HG03565 (cell line): ENCODE measurements at regions not wholly inside any gene's neighbourhood (a gene's known extent, or its start where the extent isn't known, plus 50 kb on each side); places are given as distances from the start of the nearest gene placed in this dataset.
"Not testable (repeated sequence)": the region's sequence is repeated elsewhere in the genome, so short reads cannot be mapped to it uniquely, and the experiment has no call there.

ENCODE experiments used
- ATAC-seq: cut with Tn5 transposase; IDR thresholded peaks from one replicate; pipeline ENCODE4 v1.9.1; 2021; ENCODE audit warnings: mild to moderate bottlenecking, moderate library complexity; ENCODE audit not compliant: unreplicated experiment

DNA sequence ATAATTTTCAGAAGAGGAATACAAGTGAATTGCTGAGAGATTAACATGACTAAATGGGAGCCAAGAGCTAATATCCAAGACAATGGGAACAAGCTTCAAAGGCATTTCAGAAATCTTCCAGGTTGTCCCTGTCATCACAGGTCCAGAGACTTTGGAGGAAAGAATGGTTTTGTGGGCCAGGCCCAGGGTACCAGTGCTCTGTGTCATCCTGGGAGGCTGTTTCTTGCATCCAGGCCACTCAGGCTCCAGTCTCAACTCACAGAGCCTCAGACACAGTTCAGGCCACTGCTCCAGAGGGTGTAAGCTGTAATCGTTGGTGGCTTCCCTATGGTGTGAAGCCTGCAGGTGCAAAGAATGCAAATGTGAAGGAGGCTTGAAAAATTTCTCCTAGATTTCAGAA is 170.4 kb upstream of the NRG3 start:
- no peak for ATAC-seq

DNA sequence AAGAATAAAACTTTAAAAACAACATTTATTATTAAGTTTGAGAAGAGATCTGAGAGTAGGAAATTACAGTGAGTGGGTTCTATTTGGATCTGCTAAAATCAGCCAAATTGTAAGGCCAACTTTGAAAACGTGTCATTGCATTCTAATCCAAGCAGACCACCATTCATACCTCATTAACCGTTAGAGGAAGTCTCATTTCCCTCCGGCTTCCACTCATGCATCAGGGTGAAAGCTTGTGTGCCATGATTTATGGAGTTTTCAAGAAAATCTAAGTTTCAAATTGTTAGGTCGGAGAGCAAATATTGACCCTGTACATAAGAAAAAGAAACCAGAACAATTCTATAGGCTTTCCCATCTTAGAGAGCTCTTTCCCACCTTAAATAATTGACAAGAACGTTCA is 166.6 kb upstream of the NRG3 start:
- no peak for ATAC-seq

GRCh38 chr10:81708929-81709328 is 166.1 kb upstream of the NRG3 start:
- no peak for ATAC-seq

DNA sequence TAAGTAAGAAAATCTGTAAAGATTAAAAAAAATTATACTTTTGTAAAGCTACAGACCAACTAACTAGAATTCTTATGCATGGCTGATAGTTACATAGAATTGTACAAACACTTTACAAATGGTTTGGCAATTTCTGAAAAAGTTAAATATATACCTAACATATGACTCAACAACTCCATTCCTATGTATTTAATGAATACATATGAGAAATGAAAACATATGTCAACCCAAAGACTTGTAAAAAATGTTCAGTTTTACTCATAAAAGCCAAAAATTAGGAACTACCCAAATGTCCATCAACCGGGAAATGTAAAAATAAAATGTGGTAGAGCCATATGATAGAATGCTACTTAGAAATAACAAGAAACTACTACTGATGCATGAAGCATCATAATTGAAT is 152.6 kb upstream of the NRG3 start:
- no peak for ATAC-seq

- ATAC-seq = no peak
Observed at GRCh38 chr10:81724431-81724830, 150.6 kb upstream of the NRG3 start.

DNA sequence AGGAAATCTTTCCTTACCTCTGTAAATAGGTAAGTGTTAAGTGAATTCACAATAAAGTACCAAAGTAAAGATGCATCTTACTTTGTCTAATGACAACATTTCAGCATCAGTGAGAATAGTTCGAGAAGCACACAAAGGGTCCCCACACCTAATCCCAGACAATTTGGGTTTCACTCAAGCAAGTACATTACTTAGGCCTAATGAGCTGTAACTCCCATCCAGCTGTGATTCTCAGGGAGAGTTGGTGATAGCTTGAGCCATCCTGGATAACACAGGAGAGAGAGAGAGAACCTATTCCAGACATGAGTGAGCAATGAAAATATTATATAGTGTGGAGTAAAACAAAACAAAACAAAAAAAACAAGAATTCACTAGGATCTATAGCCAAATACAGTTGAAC is 149.1 kb upstream of the NRG3 start:
- ATAC-seq = no peak

- no peak for ATAC-seq
Observed at GRCh38 chr10:81728692-81729091, 146.3 kb upstream of the NRG3 start.

GRCh38 chr10:81730891-81731290 is 144.1 kb upstream of the NRG3 start:
- no peak for ATAC-seq

DNA sequence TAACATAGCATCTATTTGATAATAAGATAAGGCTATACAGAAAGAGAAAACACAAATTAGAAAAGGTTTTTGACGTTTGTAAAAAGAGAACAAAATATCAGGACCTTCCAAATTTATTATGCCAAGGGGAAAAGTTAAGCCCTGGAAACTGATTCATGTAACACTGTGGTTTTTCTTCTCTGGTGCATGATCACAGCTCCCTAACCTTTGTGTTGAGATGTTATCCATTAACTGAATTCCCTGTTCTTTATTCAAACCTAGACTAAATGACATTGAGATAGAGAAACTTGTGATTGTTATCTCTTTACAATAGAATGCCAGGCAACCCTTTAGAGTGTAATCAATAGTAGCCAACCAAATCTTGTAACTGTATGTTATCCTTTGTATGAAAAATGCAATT is 141.5 kb upstream of the NRG3 start:
- no peak for ATAC-seq

DNA sequence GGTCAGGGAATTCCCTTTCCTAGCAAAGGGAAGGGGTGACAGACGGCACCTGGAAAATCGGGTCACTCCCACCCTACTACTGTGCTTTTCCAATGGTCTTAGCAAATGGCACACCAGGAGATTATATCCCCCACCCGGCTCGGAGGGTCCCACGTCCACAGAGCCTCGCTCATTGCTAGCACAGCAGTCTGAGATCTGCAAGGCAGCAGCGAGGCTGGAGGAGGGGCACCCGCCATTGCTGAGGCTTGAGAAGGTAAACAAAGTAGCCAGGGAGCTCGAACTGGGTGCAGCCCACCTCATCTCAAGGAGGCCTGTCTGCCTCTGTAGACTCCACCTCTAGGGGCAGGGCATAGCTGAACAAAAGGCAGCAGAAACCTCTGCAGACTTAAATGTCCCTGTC is 139.8 kb upstream of the NRG3 start:
- ATAC-seq = not testable (repeated sequence)

GRCh38 chr10:81759111-81759510 is 115.9 kb upstream of the NRG3 start:
- no peak for ATAC-seq

DNA sequence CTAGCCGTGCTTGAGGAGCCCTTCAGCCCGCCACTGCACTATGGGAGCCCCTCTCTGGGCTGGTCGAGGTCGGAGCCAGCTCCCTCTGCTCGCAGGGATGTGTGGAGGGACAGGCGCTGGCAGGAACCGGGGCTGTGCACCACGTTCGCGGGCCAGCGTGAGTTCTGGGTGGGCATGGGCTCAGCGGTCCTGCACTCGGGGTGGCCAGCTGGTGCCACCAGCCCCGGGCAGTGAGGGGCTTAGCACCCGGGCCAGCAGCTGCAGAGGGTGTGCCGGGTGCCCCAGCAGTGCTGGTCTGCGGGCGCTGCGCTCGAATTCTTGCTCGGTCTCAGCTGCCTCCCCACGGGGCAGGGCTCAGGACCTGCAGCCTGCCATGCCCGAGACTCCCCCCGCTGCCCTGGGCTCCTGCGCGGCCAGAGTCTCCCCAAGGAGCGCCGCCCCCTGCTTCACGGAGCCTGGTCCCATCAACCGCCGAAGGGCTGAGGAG is 90.8 kb upstream of the NRG3 start:
- ATAC-seq = no peak

DNA sequence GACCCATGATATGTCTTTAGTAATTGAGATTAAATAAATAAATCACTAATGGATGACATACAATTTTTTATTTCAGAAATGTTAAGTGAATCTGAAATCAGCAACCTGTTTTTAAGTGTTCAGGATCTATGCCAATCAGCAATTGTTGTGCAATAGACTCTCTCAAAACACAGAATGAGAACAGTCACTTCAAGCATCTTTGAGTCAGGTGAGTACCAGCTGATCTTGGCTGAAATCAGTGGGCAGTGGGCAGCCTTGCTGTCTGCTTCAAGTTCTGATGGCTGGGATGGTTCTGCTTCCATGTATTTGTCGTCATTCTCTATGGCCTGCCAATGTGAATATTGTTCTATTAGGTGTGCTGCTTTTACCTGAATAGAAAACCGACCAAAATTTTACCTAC is 82.3 kb upstream of the NRG3 start:
- ATAC-seq = no peak

DNA sequence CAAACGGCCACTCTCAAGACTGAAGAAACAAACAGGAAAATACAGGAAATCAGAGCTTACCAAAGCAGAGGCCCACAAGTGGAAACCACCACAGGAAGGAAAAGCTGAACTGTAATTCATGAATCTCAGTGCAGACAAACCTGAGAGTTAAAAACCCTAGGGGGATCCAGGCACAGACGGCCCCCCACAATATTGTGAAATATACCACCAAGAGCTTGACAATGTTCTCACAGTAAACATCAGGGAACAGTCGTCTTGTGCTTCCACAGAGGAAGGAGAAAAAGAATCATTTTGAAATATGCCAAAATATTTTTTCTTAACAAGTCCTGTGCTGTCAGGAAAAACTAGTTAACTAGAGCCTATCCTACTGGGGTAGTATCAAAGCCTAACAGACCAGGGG is 68.2 kb upstream of the NRG3 start:
- ATAC-seq = no peak

DNA sequence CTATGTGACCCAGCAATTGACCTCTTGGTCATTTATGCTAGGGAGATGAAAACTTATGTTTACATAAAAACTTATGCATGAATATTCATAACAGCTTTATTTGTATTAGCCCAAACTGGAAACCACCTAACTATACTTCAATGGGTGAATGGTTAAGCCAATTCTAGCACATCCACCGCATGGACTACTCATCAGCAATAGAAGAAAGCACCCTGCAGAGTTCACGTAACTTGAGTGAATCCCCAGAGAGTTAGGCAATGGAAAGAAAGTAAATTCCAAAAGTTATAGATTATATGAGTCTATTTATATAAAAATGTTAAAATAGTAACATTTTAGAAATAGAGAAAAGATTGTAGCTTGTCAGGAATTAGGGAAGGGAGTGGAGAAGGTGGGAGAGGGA is 60.2 kb upstream of the NRG3 start:
- no peak for ATAC-seq

DNA sequence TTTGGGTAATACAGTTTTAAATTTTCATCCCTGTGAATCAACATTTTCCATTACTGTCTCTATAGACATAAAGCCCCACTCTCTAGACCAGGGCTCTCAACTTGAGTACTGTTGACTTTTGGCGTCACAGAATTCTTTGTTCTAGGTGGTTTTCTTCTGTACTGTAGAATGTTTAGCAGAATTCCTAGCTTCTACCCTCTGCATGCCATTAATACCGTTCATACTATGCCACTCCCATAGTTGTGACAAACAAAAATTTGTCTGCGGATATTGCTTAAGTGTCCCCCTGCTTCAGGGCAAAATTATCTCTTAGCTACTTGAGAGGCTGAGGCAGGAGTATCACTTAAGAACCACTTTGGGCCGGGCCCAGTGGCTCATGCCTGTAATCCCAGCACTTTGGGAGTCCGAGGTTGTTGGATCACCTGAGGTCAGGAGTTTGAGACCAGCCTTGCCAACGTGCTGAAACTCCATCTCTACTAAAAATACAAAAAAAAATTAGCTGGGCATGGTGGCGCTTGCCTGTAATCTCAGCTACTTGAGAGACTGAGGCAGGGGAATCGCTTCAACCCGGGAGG is 57.3 kb upstream of the NRG3 start:
- ATAC-seq = no peak

GRCh38 chr10:81820418-81820817 is 54.6 kb upstream of the NRG3 start:
- no peak for ATAC-seq
